NCI-H2171 (cell line): ENCODE measurements at regions not wholly inside any gene's neighbourhood (a gene's known extent, or its start where the extent isn't known, plus 50 kb on each side); places are given as distances from the start of the nearest gene placed in this dataset.

ENCODE experiments used
- DNase-seq: peaks from one replicate; lab custom pipeline; 2025; lab: John Stamatoyannopoulos, UW

DNA sequence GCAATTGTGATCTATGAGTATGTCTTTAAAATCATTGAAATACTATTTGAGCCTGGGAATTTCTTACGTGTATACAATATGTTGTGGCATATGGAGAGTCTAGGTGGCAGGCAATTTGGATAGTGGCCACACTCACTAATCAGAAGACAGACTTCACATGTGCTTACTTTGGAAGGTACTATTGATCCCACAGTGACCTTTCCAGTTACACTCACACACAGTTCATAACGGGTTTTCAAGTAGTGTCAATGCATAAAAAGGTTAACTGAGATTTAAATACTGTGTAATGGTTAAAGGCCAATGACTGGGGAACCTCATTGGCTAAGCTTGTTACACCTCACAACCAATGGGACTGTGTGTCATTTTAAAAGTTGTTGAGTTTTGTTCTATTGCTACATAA is 783.2 kb downstream of the RPA4 start:
- no peak for DNase-seq

DNA sequence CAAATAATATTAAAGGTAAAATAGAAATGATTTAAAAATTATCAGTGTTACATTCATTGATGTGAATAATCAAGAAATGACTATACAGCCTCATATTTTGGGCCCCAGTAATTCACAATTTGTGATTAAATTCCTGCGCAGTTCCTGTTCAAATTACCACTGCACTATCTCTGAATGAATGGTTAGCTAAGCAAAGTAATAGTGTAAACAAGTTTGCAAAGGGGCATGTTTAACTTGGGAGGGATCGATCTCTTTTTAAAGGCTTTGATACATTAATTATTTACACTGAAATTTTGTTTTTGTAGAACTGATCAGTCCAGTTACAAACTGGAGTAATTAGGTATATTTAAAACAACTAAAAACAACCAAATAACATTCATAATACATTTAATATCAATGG is 784.4 kb downstream of the RPA4 start:
- DNase-seq: no peak

DNA sequence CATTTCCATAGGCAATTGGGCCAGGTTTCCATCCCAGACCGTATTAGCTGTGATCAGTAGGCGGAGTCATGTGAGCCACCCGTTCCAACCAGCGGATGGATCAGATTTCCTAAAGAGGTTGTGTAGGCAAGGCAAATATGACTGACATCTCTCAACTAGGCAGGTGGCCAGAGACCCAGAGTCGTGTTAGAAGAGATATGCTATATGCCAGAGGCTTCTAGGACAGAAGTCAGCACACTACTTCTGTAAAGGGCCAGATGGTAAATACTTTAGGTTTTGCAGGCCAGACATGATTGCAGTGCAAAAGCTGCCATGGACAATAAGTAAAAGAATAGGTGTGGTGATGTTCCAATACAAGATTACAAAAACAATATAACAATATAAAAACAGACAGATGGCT is 788.4 kb downstream of the RPA4 start:
- DNase-seq: peak; percentile 73

DNA sequence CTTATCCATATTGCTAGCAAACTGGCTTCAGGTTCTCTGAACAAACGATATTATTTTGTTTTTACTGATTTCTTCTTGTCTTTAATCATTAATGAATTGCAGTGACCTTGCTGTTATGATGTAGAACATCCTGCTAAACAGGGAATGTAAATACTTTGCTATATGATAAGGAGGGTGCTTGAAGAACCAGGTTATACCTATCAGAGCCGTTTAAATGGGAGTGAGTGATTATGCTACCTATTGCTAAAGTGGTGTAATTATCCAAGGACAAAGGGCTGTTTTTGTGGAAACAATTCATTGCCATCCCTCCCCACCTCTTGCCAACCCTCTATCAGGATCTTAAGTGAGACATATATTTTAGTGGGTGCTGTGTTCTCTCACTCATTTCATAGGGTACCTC is 788.9 kb downstream of the RPA4 start:
- DNase-seq: no peak

DNA sequence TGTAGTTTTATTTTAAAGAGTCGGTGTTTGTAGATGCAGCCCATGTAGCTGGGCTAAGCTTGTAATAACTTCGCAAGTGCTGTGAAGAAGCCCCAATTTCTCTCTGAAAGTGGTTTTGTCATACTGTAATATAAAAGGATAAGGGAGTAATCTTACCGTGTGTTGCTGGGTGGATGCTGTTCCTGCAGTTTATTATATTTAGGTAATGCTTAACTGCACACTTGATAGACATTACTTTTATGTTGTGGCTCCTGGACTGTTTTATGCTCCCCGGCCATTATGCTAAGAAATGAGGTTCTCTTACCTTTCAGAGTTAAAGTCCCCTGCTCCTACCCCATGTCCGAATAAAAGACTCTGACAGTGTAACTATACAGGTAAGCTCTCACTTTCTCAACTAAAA is 789.4 kb downstream of the RPA4 start:
- DNase-seq: no peak

DNA sequence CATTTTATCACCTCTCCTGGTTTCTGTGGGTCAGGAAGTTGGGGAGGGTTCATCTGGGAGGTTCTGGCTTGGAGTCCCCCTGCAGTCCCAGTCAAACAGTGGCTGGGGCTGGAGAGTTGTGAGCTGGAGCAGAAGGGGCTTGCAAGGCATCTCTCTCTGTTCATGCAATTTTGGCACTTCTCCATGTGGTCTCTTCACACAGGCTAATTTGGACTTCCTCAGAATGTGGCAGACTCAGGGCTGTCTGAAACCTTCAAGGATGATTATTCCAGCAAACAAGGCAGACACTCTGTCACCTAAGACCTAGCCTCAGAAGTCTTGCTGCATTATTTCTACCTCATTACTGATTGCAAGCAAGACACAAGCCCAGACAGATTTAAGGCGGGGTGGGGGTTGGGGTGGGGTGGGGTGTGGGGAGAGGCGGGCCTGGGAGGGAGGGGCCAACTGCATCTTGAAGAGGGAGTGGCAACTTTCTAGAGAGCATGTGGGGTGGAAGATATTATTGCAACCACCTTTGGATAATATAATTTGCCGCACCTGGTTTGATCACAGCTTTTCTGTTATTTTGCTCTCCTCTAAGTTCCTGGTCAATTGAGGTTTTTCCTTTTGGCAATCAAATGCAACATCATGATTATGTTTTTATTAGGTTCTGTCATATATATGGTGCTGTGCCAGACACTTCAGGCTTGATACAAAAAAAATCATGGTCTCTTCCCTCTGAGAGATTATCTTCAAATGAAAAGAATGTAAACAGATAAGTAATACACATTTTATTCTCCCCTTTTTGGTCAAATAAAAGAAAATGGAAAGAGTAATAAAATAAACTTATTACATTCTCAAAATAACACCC is 799.5 kb downstream of the RPA4 start:
- peak; percentile 34 for DNase-seq

DNA sequence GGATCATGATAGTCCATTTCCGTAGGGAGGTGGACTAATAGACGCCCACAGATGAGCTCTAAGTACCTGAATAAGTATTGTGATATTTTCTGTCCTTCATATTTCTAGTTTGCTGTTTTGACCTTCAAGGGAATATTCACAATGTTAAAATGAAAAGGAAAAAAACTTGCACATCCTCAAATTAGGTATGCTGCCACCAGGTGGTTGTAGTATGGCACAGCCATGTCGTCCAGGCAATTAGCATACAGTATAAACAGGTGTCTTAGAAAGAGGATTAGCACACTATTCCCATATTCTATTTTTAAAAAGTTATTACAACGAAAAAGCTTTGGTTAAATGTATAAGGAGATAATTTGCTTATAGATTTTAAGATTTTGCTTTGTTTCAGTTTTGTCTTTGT is 802.0 kb downstream of the RPA4 start:
- peak; percentile 15 for DNase-seq

DNA sequence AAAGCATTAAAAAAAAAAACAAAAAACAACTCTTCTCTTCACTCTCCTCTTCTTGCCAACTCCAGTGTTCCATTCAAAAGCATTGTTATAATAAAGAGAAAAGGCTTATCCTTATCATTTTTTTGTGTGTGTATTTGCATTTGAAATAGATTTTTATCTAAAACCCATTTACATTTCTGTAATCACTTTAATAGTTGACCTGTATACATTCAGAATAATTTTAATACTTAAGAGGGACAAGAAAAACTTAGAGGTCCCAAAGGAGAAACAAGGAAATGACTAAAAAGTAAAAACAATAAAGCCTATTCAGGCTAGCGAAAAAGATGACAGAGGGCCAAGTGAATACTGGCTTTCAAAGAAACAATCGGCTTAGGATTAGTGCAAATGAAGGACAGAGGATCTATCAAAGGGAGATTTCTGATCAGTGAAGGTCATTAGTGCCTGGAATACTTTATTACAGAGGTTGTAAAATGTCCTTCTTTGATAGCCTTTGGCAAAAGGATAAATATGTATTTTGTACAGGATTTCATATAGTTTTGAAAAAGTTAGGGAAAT is 808.3 kb downstream of the RPA4 start:
- no peak for DNase-seq

DNA sequence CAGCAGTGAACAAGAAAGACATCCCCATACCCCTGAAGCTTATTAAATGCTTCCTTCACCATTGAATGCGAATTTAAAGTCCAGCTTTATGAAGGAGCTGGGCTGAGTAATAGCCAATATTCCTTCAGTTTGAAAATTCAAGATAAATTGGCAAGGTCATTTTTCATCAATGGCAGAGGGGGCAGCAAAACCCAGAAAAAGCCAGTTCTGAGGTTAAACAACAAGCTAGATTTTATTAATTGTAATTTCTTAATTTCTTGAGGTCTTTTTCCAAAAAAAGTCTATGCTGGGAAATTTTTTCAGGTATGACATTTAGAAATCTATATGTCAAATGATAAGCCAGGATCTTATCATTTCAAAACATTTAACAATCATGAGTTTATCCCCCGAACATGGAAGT is 808.9 kb downstream of the RPA4 start:
- no peak for DNase-seq

DNA sequence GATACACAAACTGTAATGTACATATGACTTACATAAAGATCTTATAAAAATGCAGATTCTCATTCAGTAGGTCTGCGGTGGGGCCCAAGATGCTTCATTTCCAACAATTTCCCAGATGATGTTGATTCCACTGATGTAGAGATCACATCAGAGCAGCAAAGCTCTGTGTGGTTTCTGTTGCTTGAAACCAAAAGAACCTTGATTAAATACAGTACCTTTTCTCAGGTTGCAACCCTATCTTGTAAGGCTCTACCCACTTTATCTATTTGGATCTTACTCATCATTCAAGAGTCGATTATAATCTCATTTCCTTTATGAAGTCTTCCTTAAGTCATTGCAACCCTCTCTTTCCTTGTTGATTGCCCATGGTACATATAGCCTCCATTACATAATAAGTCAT is 816.8 kb downstream of the RPA4 start:
- no peak for DNase-seq

DNA sequence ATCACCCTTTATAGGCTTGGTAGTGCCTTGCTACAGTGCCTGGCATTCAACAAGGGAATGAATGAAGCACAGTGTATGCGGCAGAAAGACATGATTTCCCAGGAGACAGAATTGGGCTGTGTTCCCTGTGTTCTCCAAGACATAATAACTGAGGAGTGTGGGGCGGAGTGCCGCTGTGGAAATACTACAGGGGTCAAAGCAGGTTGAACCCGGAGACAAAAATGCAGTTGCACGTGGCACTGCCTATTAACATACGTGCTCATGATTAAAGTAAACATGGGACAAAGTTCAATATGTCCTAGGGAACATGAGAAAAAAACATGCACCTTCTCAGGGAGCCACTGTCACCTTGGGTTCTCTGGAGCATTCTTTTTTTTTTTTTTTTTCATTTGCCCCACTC is 820.8 kb downstream of the RPA4 start:
- no peak for DNase-seq

DNA sequence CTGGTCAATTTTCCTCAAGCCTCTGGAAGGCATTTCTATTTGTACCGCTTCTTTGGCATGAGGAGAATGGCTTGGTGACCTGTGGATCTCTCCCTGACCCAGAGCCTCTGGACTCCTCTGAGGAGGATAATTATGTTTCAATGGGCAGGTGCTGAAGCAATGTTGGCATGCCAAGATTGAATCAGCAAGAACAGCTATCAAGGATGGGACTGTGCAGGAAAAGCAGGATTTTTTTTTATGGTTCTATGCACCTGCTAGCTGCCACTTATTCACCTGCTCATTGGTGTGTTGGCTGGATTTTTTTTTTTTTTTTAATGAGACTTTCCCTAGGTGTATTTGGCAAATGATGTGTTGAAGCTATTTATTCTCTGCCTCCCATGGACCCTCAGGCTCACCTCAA is 821.2 kb downstream of the RPA4 start:
- DNase-seq: no peak

DNA sequence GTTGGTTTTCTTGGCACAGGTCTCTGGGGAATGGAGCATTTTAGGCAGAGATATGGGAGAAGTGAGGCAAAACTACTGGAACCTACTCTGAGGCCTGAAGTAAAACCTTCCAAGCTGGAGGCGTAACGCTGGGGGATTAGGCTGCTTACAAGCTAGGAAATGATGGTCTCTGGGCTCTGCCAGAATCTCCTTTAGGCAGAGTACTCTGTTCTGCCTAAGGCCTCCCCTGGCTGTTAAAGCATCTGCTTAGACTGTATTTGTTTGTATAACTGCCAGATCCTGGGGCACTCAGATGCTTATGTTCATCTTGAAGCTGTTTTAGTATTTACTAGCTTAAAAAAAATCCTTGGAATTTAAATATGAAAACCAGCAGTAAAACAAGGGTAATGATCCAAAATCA is 822.2 kb downstream of the RPA4 start:
- no peak for DNase-seq

DNA sequence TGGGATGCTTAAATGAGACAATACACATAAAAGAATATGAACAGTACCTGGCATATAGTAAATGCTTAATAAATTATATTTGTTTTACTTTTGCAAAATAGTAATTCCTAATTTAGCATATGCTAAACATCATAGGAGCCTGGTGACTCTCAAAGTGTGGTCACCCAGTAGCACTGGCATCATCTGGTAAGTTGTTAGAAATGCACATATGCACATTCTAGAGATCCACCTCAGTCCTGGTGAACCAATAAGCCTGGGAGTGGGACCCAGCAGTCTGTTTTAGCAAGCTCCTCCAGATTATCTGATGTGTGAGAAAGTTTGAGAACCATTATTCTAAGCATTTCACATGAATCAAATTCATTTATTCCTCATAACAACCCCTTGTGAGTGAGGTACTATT is 830.4 kb downstream of the RPA4 start:
- no peak for DNase-seq

DNA sequence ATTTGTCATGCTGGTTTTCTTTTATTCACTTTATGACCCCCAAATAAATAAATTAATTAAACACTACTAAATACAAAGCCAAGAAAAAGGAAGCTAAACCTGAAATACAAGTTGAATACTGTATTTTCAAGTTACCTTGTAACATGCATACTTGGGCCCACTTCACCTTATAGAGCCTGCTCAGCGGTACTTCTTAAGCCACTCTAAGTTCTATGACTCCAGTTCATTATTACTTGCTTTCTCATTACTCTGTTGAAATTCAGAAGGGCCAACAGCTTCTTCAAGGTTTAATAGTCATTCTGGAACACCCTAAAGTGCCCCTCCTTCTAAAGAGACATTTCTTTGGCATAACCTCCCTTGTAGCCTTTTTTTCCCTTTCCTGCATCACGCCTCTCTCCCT is 844.5 kb downstream of the RPA4 start:
- DNase-seq: no peak

DNA sequence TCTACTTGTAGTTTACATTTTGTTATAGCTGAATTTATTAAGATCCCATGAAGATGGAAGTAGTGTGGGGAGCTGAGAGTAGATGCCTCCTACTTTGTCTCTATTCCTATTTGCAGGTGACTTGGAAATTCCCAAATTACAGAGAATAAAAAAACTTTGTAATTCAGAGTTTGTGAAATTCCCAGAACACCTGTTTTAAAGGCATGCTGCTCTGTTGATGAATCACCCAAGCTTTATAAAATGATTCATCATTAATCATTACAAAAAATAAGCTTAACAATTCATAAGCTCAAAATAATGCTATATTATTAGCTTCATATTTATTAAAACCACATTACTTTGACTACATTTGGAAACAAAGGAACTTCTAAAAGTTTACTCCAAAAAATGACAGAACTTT is 856.3 kb downstream of the RPA4 start:
- DNase-seq: no peak

DNA sequence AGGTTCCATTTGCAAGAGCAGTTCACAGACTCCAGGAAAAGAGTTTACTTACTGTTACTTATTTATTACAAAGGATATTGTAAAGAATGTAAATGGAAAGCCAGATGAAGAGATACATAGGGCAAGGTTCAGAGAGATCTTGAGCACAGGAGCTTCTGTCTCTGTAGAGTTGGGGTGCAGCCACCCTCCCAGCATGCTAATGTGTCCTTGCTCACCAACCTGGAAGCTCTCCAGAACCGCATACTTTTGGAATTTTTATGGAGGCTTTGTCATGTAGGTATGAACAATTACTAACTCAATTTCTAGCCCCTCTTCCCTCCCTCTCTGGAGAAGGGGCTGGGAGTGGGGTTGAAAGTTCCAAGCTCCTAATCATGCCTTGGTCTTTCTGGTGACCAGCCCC is 857.2 kb downstream of the RPA4 start:
- no peak for DNase-seq

DNA sequence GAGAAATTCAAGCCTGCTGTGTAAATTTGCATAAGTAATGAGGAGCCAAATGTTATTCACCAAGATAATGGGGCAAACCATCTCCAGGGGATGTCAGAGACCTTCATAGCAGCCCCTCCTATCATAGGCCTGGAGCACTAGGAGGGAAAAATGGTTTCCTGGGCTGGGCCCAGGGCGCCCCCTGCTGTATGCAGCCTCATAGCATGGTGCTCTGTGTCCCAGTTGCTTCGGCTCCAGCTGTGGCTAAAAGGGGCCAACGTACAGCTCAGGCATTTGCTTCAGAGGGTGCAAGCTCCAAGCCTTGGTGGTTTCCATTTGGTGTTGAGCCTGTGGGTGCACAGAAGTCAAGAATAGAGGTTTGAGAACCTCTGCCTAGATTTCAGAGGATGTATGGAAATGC is 859.3 kb downstream of the RPA4 start:
- no peak for DNase-seq

DNA sequence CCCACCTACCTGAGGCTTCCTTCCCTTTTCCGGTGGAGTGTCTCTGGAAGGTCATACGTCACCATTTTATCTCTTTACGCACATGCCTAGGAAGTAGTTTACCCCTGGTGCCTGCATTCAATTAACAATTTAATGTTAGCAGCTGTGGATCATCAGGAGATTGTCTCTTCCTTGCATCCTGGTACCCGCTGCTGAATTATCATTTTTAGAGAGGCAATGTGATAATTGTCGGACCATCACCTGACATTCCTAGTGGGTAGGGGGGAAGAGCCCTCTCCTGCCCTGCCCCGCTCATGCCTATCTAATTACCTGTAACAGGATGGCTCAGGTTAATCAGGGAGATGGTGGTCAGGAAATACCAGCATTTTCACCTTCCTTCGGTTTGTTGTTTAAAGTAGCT is 863.6 kb downstream of the RPA4 start:
- DNase-seq: no peak

DNA sequence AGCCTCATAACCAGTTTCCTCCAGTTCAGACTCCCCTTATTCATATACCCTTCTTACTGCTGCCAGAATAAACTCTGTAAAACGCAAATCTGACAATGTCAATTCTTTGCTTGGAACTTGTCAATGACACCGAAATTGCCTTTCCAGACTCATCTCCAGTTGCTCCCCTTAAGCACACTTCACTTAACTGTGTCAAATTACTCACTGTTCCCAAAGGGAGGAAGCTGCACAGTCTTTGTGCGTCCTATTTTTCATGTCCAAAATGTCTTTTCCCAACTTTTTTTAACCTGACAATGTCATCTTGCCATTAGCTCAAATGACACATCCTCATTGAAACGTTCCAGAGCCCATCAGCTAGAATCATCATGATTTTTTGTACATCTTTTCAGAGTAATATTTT is 867.3 kb downstream of the RPA4 start:
- no peak for DNase-seq

DNA sequence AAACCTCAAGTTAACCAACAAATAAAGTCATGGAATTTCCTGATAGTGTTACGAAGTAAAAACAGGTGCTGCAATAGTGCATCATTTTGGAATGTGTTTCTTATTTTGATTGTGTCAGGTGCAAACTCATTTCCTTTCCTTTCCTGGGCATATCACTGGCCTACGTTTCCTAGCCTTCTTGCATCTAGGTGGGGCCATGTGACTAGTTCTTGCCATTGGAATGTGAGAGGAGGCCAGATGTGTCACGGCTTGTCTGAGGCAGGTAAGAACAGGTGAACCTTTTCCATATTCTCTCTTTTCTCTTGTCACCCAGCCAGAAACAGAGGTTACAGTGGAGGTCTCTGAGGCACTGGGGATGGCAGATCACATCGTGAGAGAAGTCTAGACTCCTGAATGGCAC is 868.0 kb downstream of the RPA4 start:
- peak; percentile 5 for DNase-seq

DNA sequence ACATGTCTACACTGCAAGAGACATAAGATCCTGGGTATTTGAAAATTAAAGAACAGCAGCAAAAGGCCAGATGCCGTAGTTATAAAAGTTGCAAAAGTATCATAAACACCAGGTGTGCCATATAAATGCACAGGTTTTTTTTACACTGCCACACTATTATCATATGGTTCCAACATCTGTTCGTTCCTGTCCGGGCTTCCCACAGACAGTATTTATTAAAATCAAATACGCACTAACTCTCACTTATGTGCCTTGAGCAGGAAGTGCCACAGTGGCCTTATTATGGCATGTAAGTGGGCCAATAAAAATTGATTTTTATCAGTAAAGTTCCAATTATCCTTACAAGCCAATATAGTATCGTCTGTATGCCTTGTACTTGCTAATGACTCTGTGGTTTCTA is 873.2 kb downstream of the RPA4 start:
- DNase-seq: peak; percentile 79

DNA sequence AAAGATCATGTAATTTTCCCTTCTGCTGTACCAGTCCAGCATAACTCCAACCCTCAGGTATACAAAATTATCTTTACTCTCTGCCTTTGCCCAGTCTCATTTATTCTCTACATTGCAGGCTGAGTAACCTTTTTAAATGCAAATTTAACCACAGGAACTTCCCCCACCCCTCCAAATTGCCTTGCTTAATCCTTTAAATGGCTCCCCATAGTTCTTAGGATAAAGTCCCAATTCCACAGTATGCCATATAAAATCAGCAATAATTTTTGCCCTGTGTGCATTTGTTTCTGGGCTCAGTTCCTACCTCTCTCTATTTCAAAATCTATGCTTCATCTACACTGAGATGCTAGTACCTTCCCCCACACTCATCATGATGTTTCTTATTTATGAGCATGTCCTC is 879.7 kb downstream of the RPA4 start:
- no peak for DNase-seq

DNA sequence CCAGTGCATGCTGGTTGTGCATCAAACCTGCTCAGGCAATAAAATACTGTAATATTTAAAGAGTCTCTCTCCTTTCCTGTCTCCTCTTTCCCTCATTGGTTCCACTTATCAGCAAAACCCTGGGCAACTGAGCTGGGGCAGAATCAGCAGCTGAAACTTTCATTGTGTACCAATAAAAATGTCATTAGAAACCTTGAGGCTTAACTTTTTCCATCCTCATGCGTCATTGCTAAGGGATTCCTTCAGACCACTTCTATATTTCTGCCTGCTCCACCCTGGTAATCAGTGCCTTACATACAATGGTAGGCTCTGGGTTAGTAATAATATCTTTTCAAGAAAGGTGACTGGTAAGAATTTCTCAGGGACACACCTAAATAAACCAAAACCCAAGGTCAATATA is 880.3 kb downstream of the RPA4 start:
- DNase-seq: no peak
